RWPE1 (cell line): ENCODE measurements at regions not wholly inside any gene's neighbourhood (a gene's known extent, or its start where the extent isn't known, plus 50 kb on each side); places are given as distances from the start of the nearest gene placed in this dataset.
"Not testable (repeated sequence)": the region's sequence is repeated elsewhere in the genome, so short reads cannot be mapped to it uniquely, and the experiment has no call there.

Source experiments
- CTCF ChIA-PET: fragments of 350-600 bp; sonication (Branson Sonifier 250); formaldehyde crosslinking; extraction: SDS; loops from one replicate; lab custom pipeline; 2021; lab: Yijun Ruan, JAX
- POLR2A ChIA-PET: fragments of 400-600 bp; formaldehyde crosslinking; extraction: SDS; loops from one replicate; lab custom pipeline; 2020; ENCODE audit warnings: antibody characterized with exemption; ENCODE audit not compliant: low non-redundant PET; lab: Yijun Ruan, JAX
- DNase-seq: peaks from one replicate; pipeline ENCODE4 v3.0.0; 2012; ENCODE audit warnings: low spot score
- H3K27ac ChIP-seq: fragments of 450-650 bp; 2 replicates; pipeline ENCODE4 v1.5.1; 2017
- TF ChIP-seq, protein P1 (sequence below): fragments of 450-650 bp; conservative IDR thresholded peaks from 2 replicates; pipeline ENCODE4 v1.5.1; 2017; ENCODE audit warnings: low read depth, mild to moderate bottlenecking

DNA sequence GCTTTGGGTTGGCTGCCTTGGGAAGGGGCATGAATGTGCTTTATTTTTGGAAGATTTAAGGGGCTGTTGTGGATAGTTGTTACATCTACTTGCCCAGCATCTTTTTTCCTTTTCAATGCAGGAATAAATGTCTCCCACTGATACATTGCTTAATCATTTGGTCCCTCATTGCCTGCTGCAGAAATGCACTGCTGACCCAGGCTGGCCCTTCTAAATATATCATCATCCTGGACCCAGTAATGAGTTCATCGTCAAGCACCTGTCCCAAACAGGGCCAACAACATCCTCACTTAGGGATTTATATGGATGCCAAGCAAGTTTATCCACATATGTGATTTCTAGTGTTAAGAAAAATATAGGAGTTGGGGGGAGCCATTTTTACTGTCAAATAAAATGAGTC lies 67.2 kb downstream of the ASCL1 start:
- TF ChIP-seq, protein P1, sequence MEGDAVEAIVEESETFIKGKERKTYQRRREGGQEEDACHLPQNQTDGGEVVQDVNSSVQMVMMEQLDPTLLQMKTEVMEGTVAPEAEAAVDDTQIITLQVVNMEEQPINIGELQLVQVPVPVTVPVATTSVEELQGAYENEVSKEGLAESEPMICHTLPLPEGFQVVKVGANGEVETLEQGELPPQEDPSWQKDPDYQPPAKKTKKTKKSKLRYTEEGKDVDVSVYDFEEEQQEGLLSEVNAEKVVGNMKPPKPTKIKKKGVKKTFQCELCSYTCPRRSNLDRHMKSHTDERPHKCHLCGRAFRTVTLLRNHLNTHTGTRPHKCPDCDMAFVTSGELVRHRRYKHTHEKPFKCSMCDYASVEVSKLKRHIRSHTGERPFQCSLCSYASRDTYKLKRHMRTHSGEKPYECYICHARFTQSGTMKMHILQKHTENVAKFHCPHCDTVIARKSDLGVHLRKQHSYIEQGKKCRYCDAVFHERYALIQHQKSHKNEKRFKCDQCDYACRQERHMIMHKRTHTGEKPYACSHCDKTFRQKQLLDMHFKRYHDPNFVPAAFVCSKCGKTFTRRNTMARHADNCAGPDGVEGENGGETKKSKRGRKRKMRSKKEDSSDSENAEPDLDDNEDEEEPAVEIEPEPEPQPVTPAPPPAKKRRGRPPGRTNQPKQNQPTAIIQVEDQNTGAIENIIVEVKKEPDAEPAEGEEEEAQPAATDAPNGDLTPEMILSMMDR, result no peak
- H3K27ac ChIP-seq, result no peak overlapping the region
- ChIA-PET POLR2A (no interaction called here), CTCF (no interaction called here)
- DNase-seq, result no peak

DNA sequence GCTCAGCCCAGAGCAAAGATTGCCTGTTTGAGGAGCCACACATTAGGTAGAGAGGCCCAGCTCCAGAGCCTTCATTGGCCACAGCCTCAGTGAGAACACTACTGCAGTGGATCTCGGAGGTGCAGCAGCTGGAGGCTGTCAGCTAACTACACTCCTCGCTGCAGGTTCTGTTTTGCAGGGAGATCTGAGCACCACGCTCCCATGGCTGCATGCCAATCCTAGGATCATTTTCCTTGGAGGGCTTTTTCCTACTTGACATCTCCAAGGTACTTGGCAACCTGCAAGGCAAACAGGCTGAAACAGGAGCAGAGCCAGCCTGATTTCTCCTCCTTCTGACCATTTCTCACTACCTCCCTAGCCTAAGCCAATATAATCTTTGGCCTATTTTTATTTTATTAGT lies 69.2 kb downstream of the ASCL1 start:
- POLR2A ChIA-PET, DNase-seq, H3K27ac ChIP-seq, CTCF ChIA-PET: not testable (repeated sequence)

DNA sequence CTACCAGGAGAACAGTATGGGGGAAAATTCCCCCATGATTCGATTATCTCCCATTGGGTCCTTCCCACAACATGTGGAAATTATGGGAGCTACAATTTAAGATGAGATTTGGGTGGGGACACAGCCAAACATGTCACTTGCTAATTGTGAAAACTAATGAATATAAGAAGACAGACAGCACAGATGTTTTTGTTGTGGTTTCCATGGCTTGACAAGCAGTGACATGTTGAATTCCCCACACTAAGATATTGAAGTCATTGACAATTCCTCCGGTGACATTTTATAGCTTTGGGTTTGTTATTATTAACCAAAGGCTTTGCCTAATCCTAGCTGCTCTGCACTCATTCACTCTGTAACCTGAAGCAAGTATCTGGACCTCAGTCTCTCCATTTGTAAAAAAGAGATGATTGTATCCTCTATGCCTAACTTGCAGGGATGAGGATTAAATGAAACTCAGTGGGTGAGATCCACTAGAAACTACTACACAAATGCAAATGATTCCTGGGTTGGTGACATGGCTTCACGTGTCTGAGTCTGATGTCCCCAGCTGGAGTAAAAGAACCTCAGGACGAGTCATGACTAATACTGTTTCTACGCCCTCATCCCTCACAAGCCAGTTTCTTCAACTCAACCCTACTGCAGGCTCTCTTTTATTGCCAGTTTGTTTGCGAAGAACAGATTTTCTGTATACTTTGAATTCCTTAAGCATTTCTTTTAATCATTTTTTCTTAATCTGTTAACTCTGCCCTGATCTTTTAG lies 71.6 kb downstream of the ASCL1 start:
- H3K27ac ChIP-seq, result no peak overlapping the region
- CTCF ChIA-PET, result no interaction called here

DNA sequence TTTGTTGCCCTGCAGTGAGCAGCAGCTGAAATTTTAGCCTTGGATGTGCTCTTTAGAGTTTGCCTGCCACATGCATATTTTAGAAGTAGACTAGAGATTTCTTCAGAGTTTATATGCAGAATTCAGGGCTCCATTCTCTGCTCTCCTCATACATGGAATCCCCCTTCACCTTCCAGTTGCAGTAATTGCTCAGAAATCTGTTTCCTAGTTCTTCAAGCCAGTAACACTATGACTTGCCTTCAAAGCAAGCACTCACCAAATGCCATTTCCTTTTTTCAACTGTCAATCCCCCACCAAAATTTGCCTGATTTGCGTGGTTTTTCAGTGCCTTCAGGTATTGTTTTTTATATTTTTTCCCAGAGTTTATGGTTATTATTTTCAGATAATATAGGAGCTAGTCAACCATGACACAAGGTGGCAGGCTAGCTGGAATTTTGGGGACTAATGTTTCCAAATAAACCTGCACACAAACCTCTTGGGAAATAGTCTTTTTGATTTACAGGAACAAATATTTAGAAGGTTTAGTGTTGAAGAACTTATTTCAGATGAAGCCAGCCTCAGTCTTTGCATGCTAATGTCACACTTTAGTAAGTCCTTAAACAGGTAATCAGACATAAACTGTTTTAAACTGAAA lies 79.2 kb downstream of the ASCL1 start:
- ChIA-PET POLR2A (no interaction called here), CTCF (no interaction called here)
- no peak for DNase-seq
- TF ChIP-seq, protein P1, result no peak
- H3K27ac ChIP-seq, result no peak overlapping the region

More for the DNA sequence above, 71.6 kb downstream of the ASCL1 start:
- TF ChIP-seq, protein P1, result no peak
- DNase-seq, result no peak
- POLR2A ChIA-PET, result no interaction called here

DNA sequence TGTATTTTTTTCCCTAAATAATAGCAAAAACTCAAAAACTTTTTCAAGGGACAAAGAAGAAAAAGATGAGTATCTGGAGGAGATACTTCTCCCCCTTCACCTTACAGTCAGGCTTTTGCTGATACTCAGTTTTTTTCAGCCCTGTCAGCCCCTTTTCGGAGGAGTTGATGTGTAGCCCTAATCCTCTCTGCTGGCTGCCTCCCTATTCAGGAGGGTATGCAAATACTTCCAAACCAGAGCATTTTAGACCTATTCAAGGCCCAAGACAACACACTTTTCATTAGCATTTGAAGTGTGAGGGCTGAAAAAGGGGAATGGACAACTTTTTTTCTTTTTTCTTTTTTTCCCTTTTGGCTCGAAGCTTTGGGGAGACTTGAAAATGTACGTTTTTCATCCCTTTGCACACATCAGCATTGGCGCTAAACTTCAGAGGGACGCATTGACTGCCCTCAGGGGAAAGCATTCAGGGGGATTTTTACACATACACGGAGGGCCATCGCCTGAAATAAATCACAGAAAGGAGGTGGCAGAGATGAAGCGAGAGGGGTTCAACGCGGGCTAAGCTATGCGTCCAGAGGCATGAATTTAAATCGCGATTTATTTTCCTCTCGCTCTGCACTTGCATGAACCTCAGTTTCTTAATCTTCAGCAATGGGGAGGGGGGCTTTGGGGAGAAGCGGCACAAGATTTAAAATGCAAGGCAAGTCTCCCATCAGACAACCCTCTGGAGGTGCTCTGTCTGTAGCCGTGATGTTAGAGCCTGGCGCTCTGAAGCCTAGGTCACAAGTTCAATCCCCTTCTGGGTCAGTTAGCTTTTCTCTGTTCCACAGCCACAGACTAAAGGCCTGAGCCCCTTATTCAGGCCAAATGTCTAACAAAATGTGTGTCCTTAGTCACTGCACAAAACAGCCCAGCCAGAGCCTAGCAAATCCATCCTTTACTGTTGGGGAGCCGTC lies 86.3 kb downstream of the ASCL1 start:
- ChIA-PET CTCF (no interaction called here), POLR2A (no interaction called here)
- TF ChIP-seq, protein P1, result no peak
- DNase-seq, result no peak
- no peak overlapping the region for H3K27ac ChIP-seq

DNA sequence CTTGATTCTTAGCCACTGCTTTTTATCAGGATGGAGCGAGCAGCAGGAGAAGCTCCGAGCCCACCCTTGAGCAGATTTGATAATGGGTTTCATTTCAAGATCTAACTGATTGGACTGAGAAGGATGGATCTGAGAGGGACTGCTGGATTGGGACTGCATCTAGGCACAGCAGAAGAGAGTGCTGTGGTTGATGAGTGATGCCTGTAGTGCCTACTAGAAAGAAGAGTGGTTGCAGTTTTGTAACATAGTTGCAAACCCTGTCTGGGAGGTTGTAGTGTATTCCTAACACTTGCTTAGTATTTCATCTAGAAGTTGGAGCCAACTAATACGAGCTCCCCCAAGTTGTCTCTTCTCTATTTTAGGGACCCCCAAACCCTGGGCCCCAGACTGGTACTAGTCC lies 88.7 kb downstream of the ASCL1 start:
- H3K27ac ChIP-seq, result no peak overlapping the region
- ChIA-PET CTCF (no interaction called here), POLR2A (no interaction called here)
- TF ChIP-seq, protein P1, result no peak
- no peak for DNase-seq
